GM12878 (cell line): ENCODE measurements at regions not wholly inside any gene's neighbourhood (a gene's known extent, or its start where the extent isn't known, plus 50 kb on each side); places are given as distances from the start of the nearest gene placed in this dataset.

Experiments
- BCL11A ChIP-seq: IDR thresholded peaks from 2 replicates; pipeline ENCODE4 v1.6.1; 2011; ENCODE audit warnings: low read depth, low read length
- CEBPB ChIP-seq, 2 experiments: fragments of 150-350 bp in 1 of 2; IDR thresholded peaks; 2 replicates each; pipeline ENCODE4 v1.6.1; 2012 to 2014; ENCODE audit warnings: low read depth in 2 of 2, low read length in 2 of 2, borderline replicate concordance in 1 of 2, inconsistent platforms in 1 of 2
- CTCF ChIP-seq, 3 experiments: IDR thresholded peaks in 2 of 3; conservative IDR thresholded peaks in 1 of 3; 2 replicates each; pipeline ENCODE4 v1.5.1; 2011; ENCODE audit warnings: low read depth in 3 of 3, low read length in 3 of 3, mild to moderate bottlenecking in 3 of 3, control low read depth in 2 of 3, moderate library complexity in 2 of 3, inconsistent platforms in 1 of 3, mixed read lengths in 1 of 3; ENCODE audit not compliant: control insufficient read depth in 2 of 3, insufficient read depth in 1 of 3; ENCODE audit errors: extremely low read depth in 1 of 3
- EZH2 ChIP-seq: IDR thresholded peaks from 2 replicates; pipeline ENCODE4 v1.6.1; 2012; ENCODE audit warnings: low read depth, mild to moderate bottlenecking, control low read depth, inconsistent platforms, low read length, borderline replicate concordance; ENCODE audit not compliant: control insufficient read depth
- HCFC1 ChIP-seq: fragments of 150-350 bp; IDR thresholded peaks from 2 replicates; pipeline ENCODE4 v1.6.1; 2014; ENCODE audit warnings: low read length
- MAX ChIP-seq: IDR thresholded peaks from 2 replicates; pipeline ENCODE4 v1.6.1; 2012; ENCODE audit warnings: low read depth, low read length, improper control_type of control experiment
- PBX3 ChIP-seq: IDR thresholded peaks from 2 replicates; pipeline ENCODE4 v1.6.1; 2011; ENCODE audit warnings: mild to moderate bottlenecking, low read depth, low read length, moderate library complexity; ENCODE audit not compliant: insufficient replicate concordance
- POLR2A ChIP-seq: IDR thresholded peaks from 2 replicates; pipeline ENCODE4 v1.6.1; 2011; ENCODE audit warnings: low read depth, mild to moderate bottlenecking, low read length
- RFX5 ChIP-seq: IDR thresholded peaks from 2 replicates; pipeline ENCODE4 v1.6.1; 2011; ENCODE audit warnings: low read depth, low read length, improper control_type of control experiment
- TAF1 ChIP-seq: IDR thresholded peaks from 2 replicates; pipeline ENCODE4 v1.6.1; 2011; ENCODE audit warnings: mild to moderate bottlenecking, low read depth, low read length, borderline replicate concordance
- USF2 ChIP-seq: IDR thresholded peaks from 2 replicates; pipeline ENCODE4 v1.6.1; 2011; ENCODE audit warnings: low read depth, low read length, improper control_type of control experiment, borderline replicate concordance
- ZBTB11 ChIP-seq: fragments of 450-650 bp; formaldehyde crosslinking; IDR thresholded peaks from 2 replicates; pipeline ENCODE4 v1.5.0; 2022; ENCODE audit warnings: mild to moderate bottlenecking, missing genetic modification characterization

GRCh38 chr4:123530357-123530756 lies 133.8 kb downstream of the SPRY1 start:
- TF ChIP-seq ZBTB11 (CRISPR knock-in tag): no peak
- TF ChIP-seq RFX5: no peak
- TF ChIP-seq USF2: no peak
- no peak for TF ChIP-seq MAX
- no peak for TF ChIP-seq TAF1
- TF ChIP-seq BCL11A: no peak
- TF ChIP-seq CEBPB (IDR thresholded peaks at IDR 0.05; ENCODE audit: borderline replicate concordance in 1 of 2, low read depth in 2 of 2, low read length in 2 of 2): no peak
- TF ChIP-seq CTCF (IDR thresholded peaks at IDR 0.05 in 2 of 3, conservative IDR thresholded peaks at IDR 0.05 in 1 of 3; ENCODE audit: control insufficient read depth in 2 of 3, extremely low read depth in 1 of 3, insufficient read depth in 1 of 3, low read depth in 3 of 3, low read length in 3 of 3): no peak
- no peak for TF ChIP-seq PBX3
- TF ChIP-seq HCFC1: no peak
- no peak for TF ChIP-seq EZH2
- TF ChIP-seq POLR2A: no peak
